Trophoblast cell (in vitro differentiated cells and primary cell): ENCODE measurements at regions not wholly inside any gene's neighbourhood (a gene's known extent, or its start where the extent isn't known, plus 50 kb on each side); places are given as distances from the start of the nearest gene placed in this dataset.
"Not testable (repeated sequence)": the region's sequence is repeated elsewhere in the genome, so short reads cannot be mapped to it uniquely, and the experiment has no call there.

ENCODE experiments used
- DNase-seq, 2 donors: peaks; one replicate each; pipeline ENCODE4 v3.0.0-alpha.2; 2016
- H2AFZ ChIP-seq: 2 replicates; pipeline ENCODE4 v1.6.1; 2013; ENCODE audit warnings: low read length, moderate library complexity, mild to moderate bottlenecking; ENCODE audit not compliant: insufficient read depth, poor library complexity
- H2AK5ac ChIP-seq: 2 replicates; pipeline ENCODE4 v1.6.1; 2013; ENCODE audit warnings: mild to moderate bottlenecking, low read length
- H2BK120ac ChIP-seq: 2 replicates; pipeline ENCODE4 v1.6.1; 2013; ENCODE audit warnings: low read length, mild to moderate bottlenecking, moderate library complexity; ENCODE audit not compliant: insufficient read depth, poor library complexity
- H2BK12ac ChIP-seq: 2 replicates; pipeline ENCODE4 v1.6.1; 2013; ENCODE audit warnings: mild to moderate bottlenecking, low read length, moderate library complexity
- H2BK5ac ChIP-seq: 2 replicates; pipeline ENCODE4 v1.6.1; 2013; ENCODE audit warnings: low read length, low read depth, moderate library complexity, mild to moderate bottlenecking; ENCODE audit not compliant: poor library complexity
- H3K14ac ChIP-seq: 2 replicates; pipeline ENCODE4 v1.6.1; 2013; ENCODE audit warnings: mild to moderate bottlenecking, low read length
- H3K18ac ChIP-seq: 2 replicates; pipeline ENCODE4 v1.6.1; 2013; ENCODE audit warnings: mild to moderate bottlenecking, low read length
- H3K23ac ChIP-seq: 2 replicates; pipeline ENCODE4 v1.6.1; 2013; ENCODE audit warnings: low read length
- H3K27ac ChIP-seq: 2 replicates; pipeline ENCODE4 v1.5.1; 2013; ENCODE audit warnings: low read depth, mild to moderate bottlenecking, inconsistent platforms, low read length, moderate library complexity
- H3K27me3 ChIP-seq: 2 replicates; pipeline ENCODE4 v1.6.1; 2013; ENCODE audit warnings: inconsistent platforms, mild to moderate bottlenecking, low read length, moderate library complexity; ENCODE audit not compliant: insufficient read depth
- H3K36me3 ChIP-seq, 2 experiments: 1 replicate in 1 of 2; 2 replicates in 1 of 2; pipeline ENCODE4 v1.6.1; 2013; ENCODE audit warnings: low read length in 2 of 2, mild to moderate bottlenecking in 2 of 2, moderate library complexity in 1 of 2; ENCODE audit not compliant: insufficient read depth in 2 of 2, control insufficient read depth in 1 of 2
- H3K4ac ChIP-seq: 2 replicates; pipeline ENCODE4 v1.6.1; 2013; ENCODE audit warnings: low read depth, mild to moderate bottlenecking, low read length, moderate library complexity
- H3K4me1 ChIP-seq, 2 experiments: 1 replicate in 1 of 2; 2 replicates in 1 of 2; pipeline ENCODE4 v1.6.1; 2013; ENCODE audit warnings: low read length in 2 of 2, mild to moderate bottlenecking in 2 of 2, moderate library complexity in 1 of 2; ENCODE audit not compliant: insufficient read depth in 2 of 2, control insufficient read depth in 1 of 2
- H3K4me2 ChIP-seq: 2 replicates; pipeline ENCODE4 v1.6.1; 2013; ENCODE audit warnings: inconsistent platforms, mild to moderate bottlenecking, low read length, moderate library complexity
- H3K4me3 ChIP-seq: 2 replicates; pipeline ENCODE4 v1.5.1; 2013; ENCODE audit warnings: mild to moderate bottlenecking, low read depth, low read length, inconsistent platforms
- H3K79me1 ChIP-seq: one replicate; pipeline ENCODE4 v1.6.1; 2013; ENCODE audit warnings: low read length
- H3K79me2 ChIP-seq: 2 replicates; pipeline ENCODE4 v1.6.1; 2013; ENCODE audit warnings: low read length, mild to moderate bottlenecking; ENCODE audit not compliant: control insufficient read depth, insufficient read depth, poor library complexity
- H3K9ac ChIP-seq: 2 replicates; pipeline ENCODE4 v1.6.1; 2013; ENCODE audit warnings: mild to moderate bottlenecking, low read length
- H3K9me3 ChIP-seq: 2 replicates; pipeline ENCODE4 v1.6.1; 2013; ENCODE audit warnings: low read depth, mild to moderate bottlenecking, control low read depth, inconsistent platforms, low read length; ENCODE audit not compliant: insufficient read depth
- H4K12ac ChIP-seq: 2 replicates; pipeline ENCODE4 v1.6.1; 2013; ENCODE audit warnings: low read depth, mild to moderate bottlenecking, low read length, moderate library complexity
- H4K8ac ChIP-seq: 2 replicates; pipeline ENCODE4 v1.6.1; 2013; ENCODE audit warnings: low read depth, mild to moderate bottlenecking, low read length, moderate library complexity
- H4K91ac ChIP-seq: one replicate; pipeline ENCODE4 v1.6.1; 2013; ENCODE audit warnings: low read depth, mild to moderate bottlenecking, low read length, moderate library complexity
- WGBS: extraction: QIAGEN DNeasy Blood & Tissue Kit; methylation state at CpG from one replicate; pipeline ENCODE4 v1.1.7; 2013; ENCODE audit warnings: missing lambda C conversion rate; ENCODE audit not compliant: insufficient read length, insufficient coverage; ENCODE audit errors: extremely low coverage; 5-methylcytosine and 5-hydroxymethylcytosine counted together

DNA sequence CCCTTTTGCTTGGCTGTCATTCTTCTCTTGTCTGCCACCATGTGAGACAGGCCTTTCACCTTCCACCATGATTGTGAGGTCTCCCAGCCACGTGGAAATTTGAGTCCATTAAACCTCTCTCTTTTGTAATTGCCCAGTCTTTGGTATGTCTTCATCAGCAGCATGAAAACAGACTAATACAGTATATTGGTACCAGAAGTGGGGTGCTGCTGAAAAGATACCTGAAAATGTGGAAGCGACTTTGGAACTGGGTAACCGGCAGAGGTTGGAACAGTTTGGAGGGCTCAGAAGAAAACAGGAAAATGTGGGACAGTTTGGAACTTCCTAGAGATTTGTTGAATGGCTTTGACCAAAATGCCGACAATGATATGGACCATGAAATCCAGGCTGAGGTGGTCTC lies 103.9 kb downstream of the FOXD2 start:
- H3K79me2 ChIP-seq: not testable (repeated sequence)

GRCh38 chr1:47543089-47543488 lies 105.2 kb downstream of the FOXD2 start:
- not testable (repeated sequence) for H4K12ac ChIP-seq, H3K23ac ChIP-seq, H3K4ac ChIP-seq, H3K9ac ChIP-seq, DNase-seq, H4K8ac ChIP-seq, H3K4me3 ChIP-seq, H2BK5ac ChIP-seq, H3K27ac ChIP-seq, H2BK12ac ChIP-seq, H3K4me1 ChIP-seq, H2AFZ ChIP-seq, H3K18ac ChIP-seq, H3K14ac ChIP-seq, H3K79me1 ChIP-seq, H2BK120ac ChIP-seq, H3K4me2 ChIP-seq, H3K79me2 ChIP-seq, H4K91ac ChIP-seq, H3K9me3 ChIP-seq, H3K36me3 ChIP-seq, H2AK5ac ChIP-seq, H3K27me3 ChIP-seq
- no CpG with 5 or more reads among the region's 1 CpG for WGBS

More for the DNA sequence above, 103.9 kb downstream of the FOXD2 start:
- H3K4me3 ChIP-seq, H3K4me1 ChIP-seq, H3K36me3 ChIP-seq, H4K91ac ChIP-seq, H2AFZ ChIP-seq, H3K27ac ChIP-seq, H4K12ac ChIP-seq, H2BK5ac ChIP-seq, DNase-seq, H3K4me2 ChIP-seq, H3K27me3 ChIP-seq, H3K23ac ChIP-seq, H3K9me3 ChIP-seq, H2AK5ac ChIP-seq, H2BK120ac ChIP-seq, H3K9ac ChIP-seq, H3K18ac ChIP-seq, H3K4ac ChIP-seq, H2BK12ac ChIP-seq, H3K14ac ChIP-seq, H3K79me1 ChIP-seq, H4K8ac ChIP-seq: not testable (repeated sequence)
- no CpG with 5 or more reads among the region's 4 CpGs for WGBS

DNA sequence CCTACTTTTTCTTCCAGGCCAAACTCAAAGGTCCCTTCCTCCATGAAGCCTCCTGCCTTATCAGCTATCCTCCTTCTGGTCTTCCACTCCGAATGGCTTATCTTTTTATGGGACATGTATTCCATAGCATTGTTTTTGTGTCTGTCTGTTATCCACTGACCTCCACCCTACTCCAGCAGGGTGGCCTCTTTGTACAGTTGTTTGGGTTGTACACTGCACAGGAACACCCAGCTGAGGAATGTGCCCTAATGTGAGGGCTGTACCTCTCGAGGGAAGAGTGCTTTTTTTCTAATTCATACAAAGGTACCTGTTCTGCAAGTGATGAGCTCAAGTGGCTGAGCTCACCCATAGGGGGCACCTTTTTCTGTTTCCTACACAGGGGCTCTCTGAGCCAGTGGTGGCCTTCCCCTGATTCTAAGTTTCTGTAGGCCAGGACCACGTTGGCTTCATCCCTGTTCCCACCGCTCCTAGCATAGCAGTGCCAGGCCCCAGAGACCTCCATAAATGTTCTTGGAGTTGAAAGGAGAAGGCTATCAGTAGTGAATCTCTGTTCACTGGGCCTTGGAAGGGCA lies 108.2 kb downstream of the FOXD2 start:
- no peak overlapping the region for H4K8ac ChIP-seq
- H2BK5ac ChIP-seq: no peak overlapping the region
- WGBS: no CpG with 5 or more reads among the region's 4 CpGs
- no peak overlapping the region for H4K12ac ChIP-seq
- H3K23ac ChIP-seq: no peak overlapping the region
- no peak overlapping the region for H4K91ac ChIP-seq
- no peak overlapping the region for H3K4me3 ChIP-seq
- no peaks in the 10 kb centered on the region for H3K79me1 ChIP-seq
- H3K4ac ChIP-seq: no peak overlapping the region
- no peak overlapping the region for H3K27ac ChIP-seq
- no peaks in the 10 kb centered on the region for H3K36me3 ChIP-seq
- H3K4me1 ChIP-seq: no peaks in the 10 kb centered on the region
- H3K27me3 ChIP-seq: no peaks in the 10 kb centered on the region
- no peaks in the 10 kb centered on the region for H3K79me2 ChIP-seq
- H2AK5ac ChIP-seq: no peak overlapping the region
- no peak overlapping the region for H3K18ac ChIP-seq
- H3K4me2 ChIP-seq: no peak overlapping the region
- no peak overlapping the region for H3K9ac ChIP-seq
- no peak overlapping the region for H3K14ac ChIP-seq
- H2AFZ ChIP-seq: no peak overlapping the region
- no peak overlapping the region for H2BK120ac ChIP-seq
- H2BK12ac ChIP-seq: no peak overlapping the region
- peaks cover 1% of the 10 kb centered on the region for H3K9me3 ChIP-seq
- DNase-seq: no peak

GRCh38 chr1:47547753-47548573 lies 110.1 kb downstream of the FOXD2 start:
- H3K14ac ChIP-seq: no peak overlapping the region
- no peak overlapping the region for H3K27ac ChIP-seq
- H3K23ac ChIP-seq: no peak overlapping the region
- no peak overlapping the region for H3K18ac ChIP-seq
- no peak overlapping the region for H2BK12ac ChIP-seq
- H3K4me2 ChIP-seq: no peak overlapping the region
- no peak overlapping the region for H3K4ac ChIP-seq
- H3K4me3 ChIP-seq: no peak overlapping the region
- no peak overlapping the region for H3K9ac ChIP-seq
- WGBS: no CpG with 5 or more reads among the region's 11 CpGs
- no peak overlapping the region for H4K91ac ChIP-seq
- DNase-seq: no peak
- no peak overlapping the region for H2BK120ac ChIP-seq
- H2AK5ac ChIP-seq: no peak overlapping the region
- no peaks in the 10 kb centered on the region for H3K4me1 ChIP-seq
- no peak overlapping the region for H4K8ac ChIP-seq
- no peak overlapping the region for H2BK5ac ChIP-seq
- H3K27me3 ChIP-seq: no peaks in the 10 kb centered on the region
- no peaks in the 10 kb centered on the region for H3K79me2 ChIP-seq
- no peak overlapping the region for H4K12ac ChIP-seq
- no peaks in the 10 kb centered on the region for H3K79me1 ChIP-seq
- H3K9me3 ChIP-seq: no peaks in the 10 kb centered on the region
- no peaks in the 10 kb centered on the region for H3K36me3 ChIP-seq
- H2AFZ ChIP-seq: no peak overlapping the region
